Suppressor macrophage (primary cell): ENCODE measurements at regions not wholly inside any gene's neighbourhood (a gene's known extent, or its start where the extent isn't known, plus 50 kb on each side); places are given as distances from the start of the nearest gene placed in this dataset.
"Not testable (repeated sequence)": the region's sequence is repeated elsewhere in the genome, so short reads cannot be mapped to it uniquely, and the experiment has no call there.

Source experiments
- DNase-seq, 4 experiments: peaks; one replicate each; pipeline ENCODE4 v3.0.0-alpha.2; 2020 to 2022

DNA sequence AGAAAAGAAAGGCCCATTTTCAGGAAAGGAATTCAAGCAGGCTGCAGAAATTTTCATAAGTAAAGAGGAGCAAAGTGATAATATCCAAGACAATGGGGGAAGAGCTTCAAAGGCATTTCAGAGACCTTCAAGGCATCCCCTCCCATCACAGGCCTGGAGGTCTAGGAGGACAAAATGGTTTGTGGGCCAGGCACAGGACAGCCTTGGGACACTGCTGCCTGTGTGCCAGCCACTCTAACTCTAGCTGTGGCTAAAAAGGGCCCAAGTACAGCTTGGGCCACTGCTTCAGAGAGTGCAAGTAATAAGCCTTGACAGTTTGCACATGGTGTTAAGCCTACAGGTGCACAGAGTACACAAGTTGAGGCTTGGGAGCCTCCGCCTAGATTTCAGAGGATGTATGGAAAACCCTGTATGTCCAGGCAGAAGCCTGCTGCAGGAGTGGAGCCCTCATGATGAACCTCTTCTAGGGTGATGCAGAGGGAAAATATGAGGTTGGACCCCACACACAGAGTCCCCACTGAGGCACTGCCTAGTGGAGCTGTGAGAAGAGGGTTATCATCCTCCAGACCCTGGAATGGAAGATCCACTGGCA lies 51.8 kb upstream of the ZSWIM5 start:
- no peak for DNase-seq

DNA sequence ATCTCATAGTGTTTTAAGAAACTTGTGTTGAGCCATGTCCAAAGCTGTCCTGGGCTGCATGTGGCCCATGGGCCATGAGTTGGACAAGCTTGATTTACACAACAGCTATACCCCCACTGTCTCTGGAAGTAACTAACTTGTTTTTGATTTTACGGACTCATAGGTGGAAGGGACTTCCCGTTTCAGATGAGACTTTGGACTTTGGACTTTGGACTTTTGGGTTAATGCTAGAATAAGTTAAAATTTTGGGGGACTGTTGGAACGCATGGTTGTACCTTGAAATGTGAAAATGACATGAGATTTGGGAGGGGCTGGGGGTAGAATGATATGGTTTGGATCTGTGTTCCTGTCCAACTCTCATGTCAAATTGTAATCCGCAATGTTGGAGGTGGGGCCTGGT lies 52.6 kb upstream of the ZSWIM5 start:
- no peak for DNase-seq

DNA sequence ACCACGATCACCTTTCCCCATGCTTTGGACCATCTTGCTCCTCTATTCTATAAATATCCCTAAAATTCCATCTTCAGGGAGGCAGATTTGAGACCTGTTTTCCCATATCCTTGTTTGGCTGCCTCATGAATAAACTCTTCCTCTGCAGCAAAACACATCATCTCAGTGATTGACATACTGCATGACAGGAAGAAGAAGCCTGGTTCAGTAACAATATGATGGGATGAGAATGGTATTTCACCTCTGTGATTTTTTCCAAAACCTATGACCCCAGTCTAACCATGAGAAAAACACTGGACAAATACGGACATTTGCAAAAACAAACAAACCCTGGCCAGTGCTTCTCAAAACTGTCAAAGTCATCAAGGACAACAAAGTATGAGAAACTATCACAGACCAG lies 53.8 kb upstream of the ZSWIM5 start:
- no peak for DNase-seq

DNA sequence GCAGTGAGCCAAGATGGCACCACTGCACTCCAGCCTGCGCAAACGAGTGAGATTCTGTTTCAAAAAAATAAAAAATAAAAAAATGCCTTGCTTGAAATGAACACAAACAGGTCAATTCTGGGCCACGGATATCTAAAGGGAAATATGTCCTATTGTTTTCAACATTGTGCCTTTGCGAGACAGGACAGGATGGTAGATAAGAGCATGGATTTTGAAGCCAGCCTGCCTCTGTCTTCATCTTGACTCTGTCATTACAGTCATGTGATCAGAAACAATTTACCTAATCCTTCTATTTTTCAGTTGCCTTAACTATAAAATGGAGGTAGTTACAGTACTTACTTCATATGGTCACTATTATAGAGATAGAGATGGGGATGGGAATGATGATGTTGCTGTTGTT lies 56.7 kb upstream of the ZSWIM5 start:
- DNase-seq, result no peak

DNA sequence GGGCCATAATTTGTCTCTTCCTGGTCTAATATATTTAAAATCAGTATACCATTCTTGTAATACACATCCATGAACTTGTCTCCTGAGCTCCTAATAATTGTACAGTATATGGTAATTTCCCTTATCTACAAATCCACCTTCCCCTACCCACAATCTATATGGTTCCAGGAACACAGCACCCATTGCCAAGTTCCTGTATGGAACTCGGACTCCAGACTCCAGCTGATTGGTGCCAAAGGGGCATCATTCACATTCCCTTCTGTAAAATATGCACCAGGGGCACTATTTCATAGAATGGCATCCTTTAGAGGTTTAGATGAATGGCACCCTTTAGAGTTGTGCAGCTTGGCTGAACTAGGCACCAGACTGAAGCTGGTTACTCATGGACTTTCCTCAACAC lies 58.8 kb upstream of the ZSWIM5 start:
- DNase-seq, result no peak

DNA sequence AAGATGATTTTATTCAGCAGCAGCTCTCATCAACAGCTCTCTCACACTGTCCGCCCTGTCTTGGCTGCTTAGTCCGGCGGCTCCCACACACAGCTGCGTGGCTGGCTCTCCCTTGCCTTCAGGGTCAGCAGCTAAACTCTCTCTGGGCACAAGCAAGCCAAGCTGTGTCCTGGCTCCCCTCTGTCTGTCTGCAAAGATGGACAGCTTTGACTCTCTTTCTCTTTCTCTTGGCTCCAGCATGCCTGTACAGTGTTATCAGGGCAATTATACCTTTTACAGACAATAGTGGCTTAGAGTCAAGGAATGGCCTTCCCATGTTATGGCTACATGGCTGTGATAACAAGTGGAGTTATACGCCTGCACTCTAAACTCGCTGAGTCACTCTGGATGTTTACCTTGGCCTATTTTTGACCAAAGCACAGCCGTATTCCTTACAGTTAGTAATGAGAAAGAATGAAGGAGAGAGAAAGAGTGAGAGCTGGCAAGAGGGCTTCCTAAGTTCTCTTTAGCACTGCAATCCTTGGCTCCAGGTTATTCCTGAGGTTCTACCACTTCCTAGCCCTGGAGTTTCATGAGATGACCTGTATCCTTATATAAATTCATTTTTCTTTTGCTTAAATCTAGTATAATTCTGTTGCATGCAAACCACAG lies 59.9 kb upstream of the ZSWIM5 start:
- no peak for DNase-seq

DNA sequence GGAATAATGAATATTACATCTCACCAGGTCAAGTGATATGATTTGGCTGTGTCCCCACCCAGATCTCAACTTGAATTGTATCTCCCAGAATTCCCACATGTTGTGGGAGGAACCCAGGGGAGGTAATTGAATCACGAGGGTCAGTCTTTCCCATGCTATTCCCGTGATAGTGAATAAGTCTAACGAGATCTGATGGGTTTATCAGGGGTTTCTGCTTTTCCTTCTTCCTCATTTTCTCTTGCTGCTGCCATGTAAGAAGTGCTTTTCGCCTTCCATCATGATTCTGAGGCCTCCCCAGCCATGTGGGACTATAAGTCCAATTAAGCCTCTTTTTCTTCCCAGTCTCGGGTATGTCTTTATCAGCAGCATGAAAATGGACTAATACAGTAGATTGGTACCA lies 58.4 kb upstream of the HPDL start:
- not testable (repeated sequence) for DNase-seq

DNA sequence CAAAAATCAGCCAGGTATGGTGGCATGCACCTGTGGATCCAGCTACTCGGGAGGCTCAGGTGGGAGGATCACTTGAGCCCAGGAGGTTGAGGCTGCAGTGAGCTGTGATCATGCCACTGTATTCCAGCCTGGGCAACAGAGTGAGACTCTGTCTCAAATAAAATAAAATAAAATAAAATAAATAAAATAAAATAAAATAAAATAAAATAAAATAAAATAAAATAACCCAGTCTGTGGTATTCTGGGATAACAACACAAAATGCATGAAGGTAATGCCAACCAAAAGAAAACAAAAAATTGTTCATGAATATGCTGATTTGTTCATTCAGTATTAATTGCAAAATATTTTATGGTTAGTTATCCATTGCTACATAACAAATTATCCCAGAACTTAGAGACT lies 54.4 kb upstream of the HPDL start:
- DNase-seq, result not testable (repeated sequence)

DNA sequence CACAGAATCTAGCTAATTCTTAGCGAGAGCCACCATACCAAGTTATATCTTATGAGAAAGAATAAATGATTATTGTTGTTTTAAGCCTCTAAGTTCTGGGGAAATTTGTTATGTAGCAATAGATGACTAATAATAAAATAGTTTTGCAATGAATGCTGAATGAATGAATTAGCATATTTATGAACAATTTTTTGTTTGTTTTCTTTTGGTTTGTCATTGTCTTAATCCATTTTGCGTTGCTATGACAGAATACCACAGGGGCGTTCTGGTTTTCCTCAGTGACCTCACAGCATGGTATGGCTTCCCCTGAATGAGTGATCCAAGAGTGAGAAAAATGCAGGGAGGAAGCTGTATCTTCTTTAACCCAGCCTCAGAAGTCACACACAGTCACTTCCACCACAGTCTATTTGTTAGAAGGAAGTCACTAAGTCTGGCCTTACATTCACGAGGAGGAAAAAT lies 53.8 kb upstream of the HPDL start:
- peak; percentile 46 to 81 (median 62) for DNase-seq

DNA sequence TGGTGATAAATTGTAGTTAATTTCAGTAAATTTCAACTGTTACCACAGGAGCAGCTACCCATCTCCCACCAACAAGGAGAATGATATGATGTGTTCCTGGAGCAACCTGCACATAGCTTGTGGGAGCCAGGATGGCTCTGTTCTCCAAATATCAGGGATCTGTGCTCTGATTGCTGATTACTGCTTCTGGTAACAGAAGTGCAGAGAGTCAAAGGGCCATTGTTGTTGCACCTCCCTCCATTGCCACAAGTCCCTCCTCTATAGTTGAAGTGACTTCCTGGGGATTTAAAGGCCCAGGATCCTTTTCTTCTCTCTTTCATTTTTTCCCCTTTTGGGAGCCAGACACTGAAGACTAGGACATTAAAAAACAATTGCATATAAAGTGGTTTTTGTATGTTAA lies 51.6 kb upstream of the HPDL start:
- peak in 3 of 4 experiments; percentile 6 to 39 (median 17) for DNase-seq
